Gastrocnemius medialis (tissue), 4 donors: ENCODE measurements at regions not wholly inside any gene's neighbourhood (a gene's known extent, or its start where the extent isn't known, plus 50 kb on each side); places are given as distances from the start of the nearest gene placed in this dataset.

Source experiments
- ATAC-seq, 2 donors: fragments of 150-250 bp; one replicate each; pipeline ENCODE4 v1.9.1; 2016
- DNase-seq, 2 donors: peaks; one replicate each; pipeline ENCODE4 v3.0.0-alpha.2; 2019
- H3K27ac ChIP-seq, 4 donors: fragments of 200-600 bp; sonication (generic); 1 replicate in 1 of 4; 2 replicates in 3 of 4; pipeline ENCODE4 v1.5.1; 2016 to 2018; ENCODE audit warnings: mild to moderate bottlenecking in 2 of 4, moderate library complexity in 1 of 4
- H3K27me3 ChIP-seq, 3 donors: fragments of 200-600 bp; sonication (generic) in 2 of 3; 1 replicate in 1 of 3; 2 replicates in 2 of 3; pipeline versions ENCODE4 v1.5.1 to v1.6.0; 2016 to 2019; ENCODE audit warnings: mild to moderate bottlenecking in 1 of 3, moderate library complexity in 1 of 3
- H3K36me3 ChIP-seq, 2 donors: fragments of 200-600 bp; sonication (generic) in 1 of 2; one replicate each; pipeline ENCODE4 v1.5.1; 2017 to 2018
- H3K4me1 ChIP-seq, 2 donors: fragments of 200-600 bp; sonication (generic) in 1 of 2; one replicate each; pipeline ENCODE4 v1.5.1; 2016 to 2017; ENCODE audit warnings: mild to moderate bottlenecking in 2 of 2
- H3K4me3 ChIP-seq, 4 donors: fragments of 200-600 bp; sonication (generic) in 3 of 4; 1 replicate in 1 of 4; 2 replicates in 3 of 4; pipeline ENCODE4 v1.5.1; 2016 to 2019; ENCODE audit warnings: mild to moderate bottlenecking in 2 of 4
- H3K9me3 ChIP-seq, 3 donors: fragments of 200-600 bp; sonication (generic) in 2 of 3; 1 replicate in 1 of 3; 2 replicates in 2 of 3; pipeline ENCODE4 v1.5.1; 2016 to 2019
- POLR2A ChIP-seq, 2 donors: fragments of 450-650 bp; IDR thresholded peaks; one replicate each; pipeline ENCODE4 v1.6.1; 2017; ENCODE audit warnings: antibody characterized with exemption in 2 of 2, mild to moderate bottlenecking in 2 of 2, moderate library complexity in 2 of 2
- in situ Hi-C, 4 donors: fragments of 200-750 bp; cut with MboI; loops; one replicate each; pipeline versions ENCODE4 v1.15.0 to v1.8.0; 2017; ENCODE audit warnings: low sequenced_read_pairs in 4 of 4
- intact Hi-C: fragments of 100-400 bp; cut with DNase I; formaldehyde crosslinking; loops from one replicate; pipeline ENCODE4 v1.15.1; 2023; ENCODE audit warnings: low total_unique reads
- TF ChIP-seq, protein P1 (sequence below), 5 experiments: fragments of 450-650 bp in 3 of 5; fragments of 200-600 bp in 2 of 5; sonication (generic) in 2 of 5; IDR thresholded peaks in 4 of 5; conservative IDR thresholded peaks in 1 of 5; 1 replicate in 4 of 5; 2 replicates in 1 of 5; pipeline ENCODE4 v1.5.1; 2016 to 2019; ENCODE audit warnings: antibody characterized with exemption in 5 of 5, mild to moderate bottlenecking in 3 of 5, moderate library complexity in 3 of 5

DNA sequence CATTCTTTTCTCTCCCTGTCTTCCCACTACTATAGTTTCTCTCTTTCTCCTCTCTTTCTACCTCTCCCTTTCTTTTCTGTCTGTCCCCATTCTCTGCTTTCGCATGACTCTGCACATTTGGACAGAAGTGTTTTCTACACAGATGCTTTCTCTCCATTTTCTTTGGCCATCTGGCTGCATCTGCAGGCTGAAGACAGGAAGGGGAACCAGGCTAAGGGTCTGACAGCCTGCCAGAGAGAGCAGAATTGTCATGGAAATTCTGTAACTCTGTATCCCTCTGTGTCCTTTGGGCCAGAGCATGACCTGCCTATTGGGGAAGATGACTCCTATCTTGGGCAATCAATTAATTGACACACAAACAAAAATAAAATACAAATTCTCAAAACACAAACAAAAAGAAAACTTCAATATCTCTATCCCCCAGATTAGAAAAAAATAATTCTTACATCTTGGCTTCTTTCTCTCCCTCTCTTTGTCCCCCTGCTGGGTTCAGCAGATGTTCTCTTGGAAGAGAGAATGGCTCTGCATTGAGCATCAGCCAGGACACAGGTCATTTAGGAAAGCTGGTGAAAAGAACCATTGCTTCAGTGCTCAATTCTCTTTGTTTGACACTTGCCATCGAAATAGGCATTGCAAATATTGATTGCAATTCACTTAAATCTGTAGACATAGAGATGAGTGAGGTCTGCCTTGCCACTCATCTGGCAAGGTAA lies 415.9 kb upstream of the KLF4 start:
- Histone ChIP-seq H3K27me3 (no peaks in the 10 kb centered on the region), H3K27ac (no peak overlapping the region), H3K4me1 (peaks cover 0 to 3% of the 10 kb centered on the region in 2 donors), H3K36me3 (no peaks in the 10 kb centered on the region), H3K9me3 (no peaks in the 10 kb centered on the region), H3K4me3 (no peak overlapping the region)
- ATAC-seq (peak in 1 of 2 donors; percentile 42), DNase-seq (peak; percentile 26 to 40)
- TF ChIP-seq, protein P1, sequence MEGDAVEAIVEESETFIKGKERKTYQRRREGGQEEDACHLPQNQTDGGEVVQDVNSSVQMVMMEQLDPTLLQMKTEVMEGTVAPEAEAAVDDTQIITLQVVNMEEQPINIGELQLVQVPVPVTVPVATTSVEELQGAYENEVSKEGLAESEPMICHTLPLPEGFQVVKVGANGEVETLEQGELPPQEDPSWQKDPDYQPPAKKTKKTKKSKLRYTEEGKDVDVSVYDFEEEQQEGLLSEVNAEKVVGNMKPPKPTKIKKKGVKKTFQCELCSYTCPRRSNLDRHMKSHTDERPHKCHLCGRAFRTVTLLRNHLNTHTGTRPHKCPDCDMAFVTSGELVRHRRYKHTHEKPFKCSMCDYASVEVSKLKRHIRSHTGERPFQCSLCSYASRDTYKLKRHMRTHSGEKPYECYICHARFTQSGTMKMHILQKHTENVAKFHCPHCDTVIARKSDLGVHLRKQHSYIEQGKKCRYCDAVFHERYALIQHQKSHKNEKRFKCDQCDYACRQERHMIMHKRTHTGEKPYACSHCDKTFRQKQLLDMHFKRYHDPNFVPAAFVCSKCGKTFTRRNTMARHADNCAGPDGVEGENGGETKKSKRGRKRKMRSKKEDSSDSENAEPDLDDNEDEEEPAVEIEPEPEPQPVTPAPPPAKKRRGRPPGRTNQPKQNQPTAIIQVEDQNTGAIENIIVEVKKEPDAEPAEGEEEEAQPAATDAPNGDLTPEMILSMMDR (IDR thresholded peaks at IDR 0.05 in 4 of 5, conservative IDR thresholded peaks at IDR 0.05 in 1 of 5), result no peak
- TF ChIP-seq POLR2A (IDR thresholded peaks at IDR 0.05), result no peak
- in situ Hi-C loops, result no loop called here
- intact Hi-C loops, result no loop called here

DNA sequence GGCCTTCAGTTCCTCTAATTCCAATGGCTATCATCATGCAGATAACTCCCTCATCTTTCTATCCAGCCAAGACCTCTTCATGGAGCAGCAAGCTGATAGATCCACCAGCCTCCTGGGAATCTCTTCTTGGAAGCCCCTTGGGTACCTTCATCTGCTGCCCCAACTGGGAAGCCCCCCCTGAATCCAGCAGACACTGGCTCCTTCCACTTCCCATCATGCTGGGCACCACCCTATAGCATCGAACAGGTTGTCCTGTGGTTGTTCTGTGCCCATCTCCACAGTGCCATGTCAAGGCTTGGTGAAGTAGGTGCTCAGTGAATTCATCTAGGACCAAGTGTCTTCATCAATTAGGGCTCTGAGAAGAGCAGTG lies 410.4 kb upstream of the KLF4 start:
- H3K27ac ChIP-seq, result no peak overlapping the region
- in situ Hi-C loops, result no loop called here

GRCh38 chr9:107898761-107899160 lies 409.2 kb upstream of the KLF4 start:
- Histone ChIP-seq H3K4me1 (peaks cover 11 to 19% of the 10 kb centered on the region in 2 donors), H3K36me3 (no peaks in the 10 kb centered on the region), H3K27me3 (no peaks in the 10 kb centered on the region), H3K9me3 (no peaks in the 10 kb centered on the region), H3K27ac (no peak overlapping the region), H3K4me3 (no peak overlapping the region)
- in situ Hi-C loops, result no loop called here
- no peak for DNase-seq
- no peak for TF ChIP-seq POLR2A (IDR thresholded peaks at IDR 0.05)
- TF ChIP-seq, protein P1 (IDR thresholded peaks at IDR 0.05 in 4 of 5, conservative IDR thresholded peaks at IDR 0.05 in 1 of 5), result no peak
- intact Hi-C loops, result loop anchor here (5.0 kb wide), 1 partner anchor 146 kb away; no protein-coding TSS in a partner anchor
- no peak for ATAC-seq

More for the DNA sequence above, 410.4 kb upstream of the KLF4 start:
- DNase-seq, result no peak
- ATAC-seq, result no peak
- Histone ChIP-seq H3K36me3 (no peaks in the 10 kb centered on the region), H3K4me1 (peaks cover 11 to 19% of the 10 kb centered on the region in 2 donors), H3K9me3 (no peaks in the 10 kb centered on the region), H3K4me3 (no peak overlapping the region), H3K27me3 (no peaks in the 10 kb centered on the region)
- intact Hi-C loops, result loop anchor here (5.0 kb wide), 1 partner anchor 148 kb away; no protein-coding TSS in a partner anchor
- TF ChIP-seq POLR2A (IDR thresholded peaks at IDR 0.05), result no peak
- TF ChIP-seq, protein P1 (IDR thresholded peaks at IDR 0.05 in 4 of 5, conservative IDR thresholded peaks at IDR 0.05 in 1 of 5), result no peak

DNA sequence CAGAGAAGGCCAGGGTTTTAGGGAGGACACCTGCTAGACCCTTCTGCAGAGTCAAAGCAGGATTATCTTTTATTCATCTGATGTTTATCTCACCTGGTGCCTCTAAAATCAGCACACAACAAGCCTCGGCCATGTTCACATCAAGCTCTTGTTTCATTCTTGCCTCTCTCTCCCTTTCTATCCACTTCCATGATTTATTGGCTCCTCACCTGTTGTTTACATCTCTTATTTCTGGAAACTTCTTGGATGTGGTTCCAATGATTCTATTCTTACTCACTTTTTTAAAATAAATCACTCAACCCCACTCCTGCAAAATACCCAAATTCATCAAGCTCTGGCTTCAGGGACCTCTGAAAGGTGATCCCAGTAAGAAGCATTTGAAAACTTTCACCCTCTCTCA lies 407.0 kb upstream of the KLF4 start:
- ATAC-seq (peak; percentile 82 to 90), DNase-seq (no peak)
- Histone ChIP-seq H3K36me3 (no peaks in the 10 kb centered on the region), H3K27ac (peak overlapping the region in 2 of 4 donors; percentile 26 to 27), H3K9me3 (no peaks in the 10 kb centered on the region), H3K4me3 (no peak overlapping the region), H3K27me3 (no peaks in the 10 kb centered on the region), H3K4me1 (peaks cover 11 to 19% of the 10 kb centered on the region in 2 donors)
- intact Hi-C loops, result loop anchor here (5.0 kb wide), 1 partner anchor 144 kb away; no protein-coding TSS in a partner anchor
- TF ChIP-seq, protein P1 (IDR thresholded peaks at IDR 0.05 in 4 of 5, conservative IDR thresholded peaks at IDR 0.05 in 1 of 5), result no peak
- TF ChIP-seq POLR2A (IDR thresholded peaks at IDR 0.05), result no peak
- in situ Hi-C loops, result no loop called here
